ENCODE measurements at regions not wholly inside any gene's neighbourhood (a gene's known extent, or its start where the extent isn't known, plus 50 kb on each side); places are given as distances from the start of the nearest gene placed in this dataset.

GRCh38 chr13:95445131-95445530 is 107.4 kb upstream of the CLDN10 start:
- ChIA-PET CTCF (ENCODE audit: low intra/inter-chr PET ratio) (no interaction called here), POLR2A (no interaction called here)
- Histone ChIP-seq H3K4me3 (no peak overlapping the region), H4K20me1 (replicated peaks; ENCODE audit: control insufficient read depth, insufficient read depth, low read length) (no peaks in the 10 kb centered on the region), H3K27ac (ENCODE audit: extremely low read depth, low read depth, low read length) (no peak overlapping the region), H2AFZ (ENCODE audit: low read depth, low read length) (no peak overlapping the region), H3K79me2 (ENCODE audit: control insufficient read depth, insufficient read depth, low read length) (no peaks in the 10 kb centered on the region), H3K4me2 (ENCODE audit: insufficient read depth, low read length) (no peak overlapping the region), H3K36me3 (ENCODE audit: control insufficient read depth, insufficient read depth, low read length) (no peaks in the 10 kb centered on the region), H3K9me1 (ENCODE audit: control insufficient read depth, insufficient read depth, low read length) (no peaks in the 10 kb centered on the region), H3K9me3 (replicated peaks; ENCODE audit: control insufficient read depth, insufficient read depth, low read depth, low read length) (no peaks in the 10 kb centered on the region), H3K4me1 (replicated peaks in 1 of 2; ENCODE audit: control insufficient read depth in 2 of 2, insufficient read depth in 2 of 2, low read length in 2 of 2) (no peaks in the 10 kb centered on the region; a peak in 2 of 5 replicates), H3K9ac (ENCODE audit: insufficient read depth in 1 of 2, low read depth in 2 of 2, low read length in 2 of 2) (no peak overlapping the region), H3K27me3 (ENCODE audit: control insufficient read depth in 2 of 2, insufficient read depth in 2 of 2, low read length in 2 of 2) (peaks cover 0 to 5% of the 10 kb centered on the region in 2 experiments; a peak in 1 of 5 replicates)
- intact Hi-C loops (cut with micrococcal nuclease) (no loop called here), in situ Hi-C loops (cut with MboI) (no loop called here)
- ATAC-seq, result no peak
- no TSS peak for BruUV-seq (replicated peaks)
- FAIRE-seq, result no peak
- WGBS (ENCODE audit: insufficient coverage, low coverage, missing lambda C conversion rate), result 0% methylated on average over 4 of the region's 4 CpGs
- TF ChIP-seq STAT5B (CRISPR knock-in tag; IDR thresholded peaks at IDR 0.05) (no peak), CBFA2T3 (IDR thresholded peaks at IDR 0.05) (0 out of 2 replicates have a peak, but pooled peaks have one; percentile 9), THRB (CRISPR knock-in tag; conservative IDR thresholded peaks at IDR 0.05) (no peak), SRSF3 (IDR thresholded peaks at IDR 0.05; ENCODE audit: insufficient read depth, low read length) (no peak)
- peak in 1 of 4 experiments; percentile 6 for DNase-seq (ENCODE audit: extremely low read depth in 1 of 4, low spot score in 3 of 4)

GRCh38 chr13:95447814-95448213 is 104.7 kb upstream of the CLDN10 start:
- no peak overlapping the region for H3K27ac ChIP-seq (ENCODE audit: extremely low read depth, low read depth, low read length)
- H3K9ac ChIP-seq (ENCODE audit: insufficient read depth in 1 of 2, low read depth in 2 of 2, low read length in 2 of 2), result no peak overlapping the region
- H3K4me2 ChIP-seq (ENCODE audit: insufficient read depth, low read length), result no peak overlapping the region
- intact Hi-C loops (cut with micrococcal nuclease) (no loop called here), in situ Hi-C loops (cut with MboI) (no loop called here)
- ATAC-seq (no peak), DNase-seq (ENCODE audit: extremely low read depth in 1 of 4, low spot score in 3 of 4) (no peak), FAIRE-seq (no peak)
- no peak for TF ChIP-seq ZKSCAN1 (IDR thresholded peaks at IDR 0.05; ENCODE audit: low read depth, low read length)
- no peak for TF ChIP-seq C11orf30 (IDR thresholded peaks at IDR 0.05; ENCODE audit: low read depth)
- ChIA-PET CTCF (ENCODE audit: low intra/inter-chr PET ratio) (no interaction called here), POLR2A (interaction anchor here (0.6 to 1.0 kb wide), 2 partner anchors 10 to 12 kb away, joined by 3 to 6 read pairs; no protein-coding TSS in a partner anchor)
- no peaks in the 10 kb centered on the region for H4K20me1 ChIP-seq (replicated peaks; ENCODE audit: control insufficient read depth, insufficient read depth, low read length)
- H3K9me1 ChIP-seq (ENCODE audit: control insufficient read depth, insufficient read depth, low read length), result no peaks in the 10 kb centered on the region
- H3K9me3 ChIP-seq (replicated peaks; ENCODE audit: control insufficient read depth, insufficient read depth, low read depth, low read length), result no peaks in the 10 kb centered on the region
- WGBS (ENCODE audit: insufficient coverage, low coverage, missing lambda C conversion rate), result 47% methylated on average over 6 of the region's 8 CpGs
- H3K4me3 ChIP-seq, result no peak overlapping the region
- H3K79me2 ChIP-seq (ENCODE audit: control insufficient read depth, insufficient read depth, low read length), result no peaks in the 10 kb centered on the region
- H3K4me1 ChIP-seq (replicated peaks in 1 of 2; ENCODE audit: control insufficient read depth in 2 of 2, insufficient read depth in 2 of 2, low read length in 2 of 2), result no peaks in the 10 kb centered on the region; a peak in 2 of 5 replicates
- H2AFZ ChIP-seq (ENCODE audit: low read depth, low read length), result no peak overlapping the region
- BruUV-seq (replicated peaks), result no TSS peak
- H3K36me3 ChIP-seq (ENCODE audit: control insufficient read depth, insufficient read depth, low read length), result no peaks in the 10 kb centered on the region
- peaks cover 3 to 10% of the 10 kb centered on the region in 2 experiments; a peak in 2 of 5 replicates for H3K27me3 ChIP-seq (ENCODE audit: control insufficient read depth in 2 of 2, insufficient read depth in 2 of 2, low read length in 2 of 2)
